ENCODE measurements at regions not wholly inside any gene's neighbourhood (a gene's known extent, or its start where the extent isn't known, plus 50 kb on each side); places are given as distances from the start of the nearest gene placed in this dataset.

DNA sequence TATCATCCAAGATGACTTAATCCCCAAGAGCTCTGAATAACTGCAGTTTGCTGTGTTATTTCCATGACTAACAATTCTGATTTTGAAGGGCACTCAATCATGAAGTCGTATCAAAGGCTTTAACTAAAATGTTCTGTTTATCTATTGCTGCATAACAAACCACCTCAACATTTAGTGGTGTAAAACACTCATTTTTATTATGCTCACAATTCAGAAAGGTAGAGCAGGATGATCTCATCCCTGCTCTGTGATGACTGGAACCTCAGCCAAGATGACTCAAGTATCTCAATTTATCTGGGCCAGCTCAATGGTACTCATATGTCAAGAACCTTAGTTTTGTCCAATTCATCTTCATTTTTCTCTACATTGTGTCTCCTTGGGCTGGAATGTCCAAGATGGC lies 451.1 kb downstream of the PPARGC1A start:
- intact Hi-C loops (cut with DNase I), result no loop called here
- DNase-seq (no peak), ATAC-seq (no peak)
- no peaks in the 10 kb centered on the region for H3K36me3 ChIP-seq
- H3K4me3 ChIP-seq, result no peak overlapping the region
- H3K27me3 ChIP-seq, result no peaks in the 10 kb centered on the region
- no peak overlapping the region for H3K27ac ChIP-seq
- no peaks in the 10 kb centered on the region for H3K9me3 ChIP-seq
- no peak for TF ChIP-seq POLR2A (IDR thresholded peaks at IDR 0.05)
- TF ChIP-seq, protein P1, sequence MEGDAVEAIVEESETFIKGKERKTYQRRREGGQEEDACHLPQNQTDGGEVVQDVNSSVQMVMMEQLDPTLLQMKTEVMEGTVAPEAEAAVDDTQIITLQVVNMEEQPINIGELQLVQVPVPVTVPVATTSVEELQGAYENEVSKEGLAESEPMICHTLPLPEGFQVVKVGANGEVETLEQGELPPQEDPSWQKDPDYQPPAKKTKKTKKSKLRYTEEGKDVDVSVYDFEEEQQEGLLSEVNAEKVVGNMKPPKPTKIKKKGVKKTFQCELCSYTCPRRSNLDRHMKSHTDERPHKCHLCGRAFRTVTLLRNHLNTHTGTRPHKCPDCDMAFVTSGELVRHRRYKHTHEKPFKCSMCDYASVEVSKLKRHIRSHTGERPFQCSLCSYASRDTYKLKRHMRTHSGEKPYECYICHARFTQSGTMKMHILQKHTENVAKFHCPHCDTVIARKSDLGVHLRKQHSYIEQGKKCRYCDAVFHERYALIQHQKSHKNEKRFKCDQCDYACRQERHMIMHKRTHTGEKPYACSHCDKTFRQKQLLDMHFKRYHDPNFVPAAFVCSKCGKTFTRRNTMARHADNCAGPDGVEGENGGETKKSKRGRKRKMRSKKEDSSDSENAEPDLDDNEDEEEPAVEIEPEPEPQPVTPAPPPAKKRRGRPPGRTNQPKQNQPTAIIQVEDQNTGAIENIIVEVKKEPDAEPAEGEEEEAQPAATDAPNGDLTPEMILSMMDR (IDR thresholded peaks at IDR 0.05), result no peak
- H3K4me1 ChIP-seq, result no peaks in the 10 kb centered on the region
- WGBS (ENCODE audit: insufficient coverage, low coverage, low lambda C conversion rate, missing lambda C conversion rate), result 60% methylated on average over 1 of the region's 1 CpG

DNA sequence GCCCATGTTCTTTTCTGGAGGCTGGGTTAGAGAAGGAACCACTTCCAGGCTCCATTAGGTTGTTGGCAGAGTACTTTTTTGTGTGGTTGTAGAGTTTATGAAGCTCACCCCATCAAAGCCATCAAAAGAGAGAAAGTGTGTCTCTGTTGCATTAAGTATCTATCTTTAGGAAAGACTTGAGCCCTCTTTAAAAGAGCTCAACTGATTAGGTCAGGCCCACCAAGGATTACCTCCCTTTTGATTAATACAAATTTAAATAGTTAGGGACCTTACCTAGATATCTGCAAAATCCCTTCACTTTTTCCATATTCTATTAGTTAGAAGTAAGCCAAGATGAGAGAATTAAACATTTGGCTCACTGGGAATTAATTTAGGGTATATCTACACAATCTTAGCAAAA lies 460.4 kb downstream of the PPARGC1A start:
- no peak for ATAC-seq
- no peaks in the 10 kb centered on the region for H3K4me1 ChIP-seq
- TF ChIP-seq, protein P1 (IDR thresholded peaks at IDR 0.05), result no peak
- no peak for TF ChIP-seq POLR2A (IDR thresholded peaks at IDR 0.05)

DNA sequence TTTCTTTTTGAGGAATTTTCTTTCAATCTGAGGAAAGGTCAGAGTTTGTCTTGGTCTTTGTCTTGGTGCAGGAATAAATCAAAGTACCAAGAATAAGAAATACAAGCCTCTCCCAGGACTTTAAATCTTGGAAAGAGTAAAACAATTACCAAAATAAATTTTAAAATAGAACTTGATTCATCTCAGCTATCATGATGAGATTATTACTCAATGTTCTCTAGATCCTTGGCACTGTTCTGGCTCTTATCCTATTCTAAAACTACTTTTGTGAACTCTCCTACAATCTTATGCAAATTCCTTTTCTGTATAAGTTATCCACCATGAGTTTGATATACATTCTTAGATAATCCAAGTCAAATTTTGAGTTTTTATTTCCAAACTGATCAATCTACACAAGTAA lies 464.3 kb downstream of the PPARGC1A start:
- TF ChIP-seq, protein P1 (IDR thresholded peaks at IDR 0.05), result no peak
- TF ChIP-seq POLR2A (IDR thresholded peaks at IDR 0.05), result no peak
- no peak for ATAC-seq
- no peak overlapping the region for H3K27ac ChIP-seq
- no peak overlapping the region for H3K4me3 ChIP-seq
- intact Hi-C loops (cut with DNase I), result no loop called here
- H3K27me3 ChIP-seq, result no peaks in the 10 kb centered on the region
- H3K4me1 ChIP-seq, result no peaks in the 10 kb centered on the region
- no peak for DNase-seq
- H3K36me3 ChIP-seq, result no peaks in the 10 kb centered on the region
- no peaks in the 10 kb centered on the region for H3K9me3 ChIP-seq

More for the DNA sequence above, 460.4 kb downstream of the PPARGC1A start:
- Histone ChIP-seq H3K4me3 (no peak overlapping the region), H3K27ac (no peak overlapping the region), H3K9me3 (no peaks in the 10 kb centered on the region), H3K27me3 (no peaks in the 10 kb centered on the region), H3K36me3 (no peaks in the 10 kb centered on the region)
- no peak for DNase-seq
- intact Hi-C loops (cut with DNase I), result no loop called here

DNA sequence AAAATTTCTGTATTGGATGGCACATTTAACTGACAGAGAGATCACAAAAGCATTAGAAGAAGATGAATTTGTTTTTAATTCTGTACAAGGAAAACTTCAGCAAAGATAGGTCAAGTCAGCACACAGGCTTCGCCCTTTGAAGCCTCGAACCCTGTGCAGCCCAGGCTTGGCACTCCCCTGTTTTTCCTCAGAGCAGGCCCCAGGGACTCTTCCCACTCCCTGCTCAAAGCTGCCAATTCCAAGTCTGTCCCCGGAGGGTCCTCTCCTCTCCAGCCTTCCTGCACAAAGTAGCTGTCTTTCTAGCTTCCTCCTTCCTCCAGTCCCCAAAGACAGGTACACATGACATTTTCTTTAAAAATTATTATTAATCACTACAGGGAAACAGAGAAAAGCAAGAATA lies 466.3 kb downstream of the PPARGC1A start:
- 56% methylated on average over 2 of the region's 3 CpGs for WGBS (ENCODE audit: insufficient coverage, low coverage, low lambda C conversion rate, missing lambda C conversion rate)

DNA sequence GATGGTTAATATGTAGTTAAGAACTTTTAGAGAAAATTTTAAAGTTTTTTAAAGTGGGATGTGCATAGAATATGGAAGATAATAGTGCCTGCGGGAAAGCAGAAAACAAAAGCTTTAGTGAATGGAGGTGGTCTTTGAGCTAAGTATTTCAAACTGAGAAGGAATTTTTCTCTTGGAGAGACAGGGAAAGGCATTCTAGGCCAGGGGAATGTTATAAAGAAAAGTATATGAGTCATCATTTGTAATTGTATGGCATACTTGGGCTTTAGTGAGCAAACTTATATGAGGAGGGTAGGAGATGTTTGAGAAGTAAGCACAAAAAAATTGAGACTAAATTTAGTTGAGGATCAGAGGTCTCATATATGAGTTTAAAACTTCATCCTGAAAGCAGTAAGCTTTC lies 467.0 kb downstream of the PPARGC1A start:
- Histone ChIP-seq H3K27me3 (no peaks in the 10 kb centered on the region), H3K27ac (no peak overlapping the region), H3K4me3 (no peak overlapping the region), H3K4me1 (no peaks in the 10 kb centered on the region), H3K9me3 (no peaks in the 10 kb centered on the region), H3K36me3 (no peaks in the 10 kb centered on the region)
- DNase-seq (no peak), ATAC-seq (no peak)
- intact Hi-C loops (cut with DNase I), result no loop called here
- WGBS (ENCODE audit: insufficient coverage, low coverage, low lambda C conversion rate, missing lambda C conversion rate), result 67% methylated on average over 1 of the region's 1 CpG
- TF ChIP-seq, protein P1 (IDR thresholded peaks at IDR 0.05), result no peak
- no peak for TF ChIP-seq POLR2A (IDR thresholded peaks at IDR 0.05)

More for the DNA sequence above, 466.3 kb downstream of the PPARGC1A start:
- Histone ChIP-seq H3K27ac (no peak overlapping the region), H3K4me3 (no peak overlapping the region), H3K9me3 (no peaks in the 10 kb centered on the region), H3K4me1 (no peaks in the 10 kb centered on the region), H3K36me3 (no peaks in the 10 kb centered on the region), H3K27me3 (no peaks in the 10 kb centered on the region)
- DNase-seq, result no peak
- no peak for TF ChIP-seq POLR2A (IDR thresholded peaks at IDR 0.05)
- TF ChIP-seq, protein P1 (IDR thresholded peaks at IDR 0.05), result no peak
- no peak for ATAC-seq
- intact Hi-C loops (cut with DNase I), result no loop called here
